ENCODE measurements at regions not wholly inside any gene's neighbourhood (a gene's known extent, or its start where the extent isn't known, plus 50 kb on each side); places are given as distances from the start of the nearest gene placed in this dataset.

GRCh38 chr9:104417296-104417695, 86.8 kb upstream of the OR13F1 start:
- ChIA-PET POLR2A (no interaction called here), CTCF (no interaction called here)
- H3K9me3 Mint-ChIP-seq (ENCODE audit: insufficient read depth) = peaks cover 6% of the 10 kb centered on the region
- no peak overlapping the region for H3K27ac Mint-ChIP-seq
- DNase-seq (no peak), ATAC-seq (ENCODE audit: low read depth) (no peak)
- Histone ChIP-seq H3K4me3 (ENCODE audit: control extremely low read depth in 1 of 5, extremely low read depth in 1 of 5, insufficient read depth in 1 of 5, low read depth in 2 of 5, low read length in 4 of 5) (no peak overlapping the region), H3K79me2 (ENCODE audit: control insufficient read depth, insufficient read depth, low read length) (no peaks in the 10 kb centered on the region), H3K9ac (ENCODE audit: low read length) (no peak overlapping the region), H3K4me1 (ENCODE audit: control insufficient read depth in 2 of 2, insufficient read depth in 2 of 2, low read length in 2 of 2) (no peaks in the 10 kb centered on the region), H3K36me3 (replicated peaks in 1 of 2; ENCODE audit: control extremely low read depth in 1 of 2, control insufficient read depth in 1 of 2, extremely low read depth in 1 of 2, insufficient read depth in 2 of 2, low read length in 1 of 2) (no peaks in the 10 kb centered on the region), H4K20me1 (ENCODE audit: control insufficient read depth, insufficient read depth, low read length, poor library complexity, severe bottlenecking) (no peaks in the 10 kb centered on the region), H3K27me3 (replicated peaks in 1 of 4; ENCODE audit: control extremely low read depth in 1 of 4, control insufficient read depth in 3 of 4, insufficient read depth in 4 of 4, low read length in 3 of 4) (no peaks in the 10 kb centered on the region), H2AFZ (ENCODE audit: insufficient read depth, low read depth, low read length, poor library complexity, severe bottlenecking) (no peak overlapping the region), H3K4me2 (replicated peaks; ENCODE audit: low read depth, low read length, poor library complexity, severe bottlenecking) (no peak overlapping the region), H3K27ac (ENCODE audit: low read length in 2 of 2) (no peak overlapping the region), H3K9me3 (ENCODE audit: control extremely low read depth in 1 of 3, control insufficient read depth in 2 of 3, insufficient read depth in 1 of 3, low read length in 2 of 3) (peaks cover 0 to 5% (median 0%) of the 10 kb centered on the region in 3 donors)
- intact Hi-C loops (cut with micrococcal nuclease) = no loop called here
- TF ChIP-seq CTCF (IDR thresholded peaks at IDR 0.05) (no peak), EZH2 (IDR thresholded peaks at IDR 0.05; ENCODE audit: borderline replicate concordance, insufficient read depth, low read depth, low read length, poor library complexity, severe bottlenecking) (no peak)
- H3K27me3 Mint-ChIP-seq = no peaks in the 10 kb centered on the region
- H3K4me1 Mint-ChIP-seq = no peaks in the 10 kb centered on the region
- no peak overlapping the region for H3K4me3 Mint-ChIP-seq
- WGBS (ENCODE audit: insufficient coverage) = 100% methylated on average over 1 of the region's 1 CpG

GRCh38 chr9:104429031-104429546, 75.0 kb upstream of the OR13F1 start:
- intact Hi-C loops (cut with micrococcal nuclease) = no loop called here
- POLR2A ChIA-PET = no interaction called here

More at GRCh38 chr9:104429031-104429546, 75.0 kb upstream of the OR13F1 start:
- Histone ChIP-seq H2AFZ (ENCODE audit: insufficient read depth, low read depth, low read length, poor library complexity, severe bottlenecking) (no peak overlapping the region), H3K9ac (ENCODE audit: low read length) (no peak overlapping the region), H4K20me1 (ENCODE audit: control insufficient read depth, insufficient read depth, low read length, poor library complexity, severe bottlenecking) (no peaks in the 10 kb centered on the region), H3K9me3 (ENCODE audit: control extremely low read depth in 1 of 3, control insufficient read depth in 2 of 3, insufficient read depth in 1 of 3, low read length in 2 of 3) (peaks cover 0 to 8% (median 0%) of the 10 kb centered on the region in 3 donors), H3K36me3 (replicated peaks in 1 of 2; ENCODE audit: control extremely low read depth in 1 of 2, control insufficient read depth in 1 of 2, extremely low read depth in 1 of 2, insufficient read depth in 2 of 2, low read length in 1 of 2) (no peaks in the 10 kb centered on the region), H3K4me2 (replicated peaks; ENCODE audit: low read depth, low read length, poor library complexity, severe bottlenecking) (no peak overlapping the region), H3K79me2 (ENCODE audit: control insufficient read depth, insufficient read depth, low read length) (no peaks in the 10 kb centered on the region), H3K4me3 (ENCODE audit: control extremely low read depth in 1 of 5, extremely low read depth in 1 of 5, insufficient read depth in 1 of 5, low read depth in 2 of 5, low read length in 4 of 5) (no peak overlapping the region), H3K27me3 (replicated peaks in 1 of 4; ENCODE audit: control extremely low read depth in 1 of 4, control insufficient read depth in 3 of 4, insufficient read depth in 4 of 4, low read length in 3 of 4) (no peaks in the 10 kb centered on the region), H3K27ac (ENCODE audit: low read length in 2 of 2) (no peak overlapping the region), H3K4me1 (ENCODE audit: control insufficient read depth in 2 of 2, insufficient read depth in 2 of 2, low read length in 2 of 2) (no peaks in the 10 kb centered on the region)
- Mint-ChIP-seq H3K9me3 (ENCODE audit: insufficient read depth) (peaks cover 2% of the 10 kb centered on the region), H3K4me3 (no peak overlapping the region), H3K4me1 (no peaks in the 10 kb centered on the region), H3K27ac (no peak overlapping the region), H3K27me3 (no peaks in the 10 kb centered on the region)
- ATAC-seq (ENCODE audit: low read depth) (no peak), DNase-seq (no peak)
- no peak for TF ChIP-seq EZH2 (IDR thresholded peaks at IDR 0.05; ENCODE audit: borderline replicate concordance, insufficient read depth, low read depth, low read length, poor library complexity, severe bottlenecking)
- TF ChIP-seq CTCF (IDR thresholded peaks at IDR 0.05) = no peak
- WGBS (ENCODE audit: insufficient coverage) = 50% methylated on average over 2 of the region's 2 CpGs
- CTCF ChIA-PET = no interaction called here
